ENCODE measurements at regions not wholly inside any gene's neighbourhood (a gene's known extent, or its start where the extent isn't known, plus 50 kb on each side); places are given as distances from the start of the nearest gene placed in this dataset.

- CTCF ChIA-PET (ENCODE audit: low intra/inter-chr PET ratio): no interaction called here
- Histone ChIP-seq H3K9ac (ENCODE audit: insufficient read depth in 1 of 2, low read depth in 2 of 2, low read length in 2 of 2) (no peak overlapping the region), H3K4me2 (ENCODE audit: insufficient read depth, low read length) (no peak overlapping the region), H3K27ac (ENCODE audit: extremely low read depth, low read depth, low read length) (no peak overlapping the region), H4K20me1 (replicated peaks; ENCODE audit: control insufficient read depth, insufficient read depth, low read length) (no peaks in the 10 kb centered on the region), H2AFZ (ENCODE audit: low read depth, low read length) (no peak overlapping the region), H3K9me3 (replicated peaks; ENCODE audit: control insufficient read depth, insufficient read depth, low read depth, low read length) (peaks cover 9% of the 10 kb centered on the region), H3K4me3 (no peak overlapping the region), H3K79me2 (ENCODE audit: control insufficient read depth, insufficient read depth, low read length) (no peaks in the 10 kb centered on the region), H3K27me3 (ENCODE audit: control insufficient read depth in 2 of 2, insufficient read depth in 2 of 2, low read length in 2 of 2) (no peaks in the 10 kb centered on the region), H3K4me1 (replicated peaks in 1 of 2; ENCODE audit: control insufficient read depth in 2 of 2, insufficient read depth in 2 of 2, low read length in 2 of 2) (peaks cover 22 to 30% of the 10 kb centered on the region in 2 experiments), H3K36me3 (ENCODE audit: control insufficient read depth, insufficient read depth, low read length) (no peaks in the 10 kb centered on the region), H3K9me1 (ENCODE audit: control insufficient read depth, insufficient read depth, low read length) (no peaks in the 10 kb centered on the region)
- in situ Hi-C loops (cut with MboI): no loop called here
- BruUV-seq (replicated peaks): no TSS peak
- no peak for DNase-seq (ENCODE audit: extremely low read depth in 1 of 4, low spot score in 3 of 4)
- intact Hi-C loops (cut with micrococcal nuclease): no loop called here
- no peak for ATAC-seq
- POLR2A ChIA-PET: no interaction called here
- no peak for FAIRE-seq
- WGBS (ENCODE audit: insufficient coverage, low coverage, missing lambda C conversion rate): 86% methylated on average over 6 of the region's 6 CpGs
- TF ChIP-seq POLR2A (conservative IDR thresholded peaks at IDR 0.05): no peak
- TF ChIP-seq, protein P1, sequence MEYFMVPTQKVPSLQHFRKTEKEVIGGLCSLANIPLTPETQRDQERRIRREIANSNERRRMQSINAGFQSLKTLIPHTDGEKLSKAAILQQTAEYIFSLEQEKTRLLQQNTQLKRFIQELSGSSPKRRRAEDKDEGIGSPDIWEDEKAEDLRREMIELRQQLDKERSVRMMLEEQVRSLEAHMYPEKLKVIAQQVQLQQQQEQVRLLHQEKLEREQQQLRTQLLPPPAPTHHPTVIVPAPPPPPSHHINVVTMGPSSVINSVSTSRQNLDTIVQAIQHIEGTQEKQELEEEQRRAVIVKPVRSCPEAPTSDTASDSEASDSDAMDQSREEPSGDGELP (CRISPR knock-in tag; IDR thresholded peaks at IDR 0.05; ENCODE audit: borderline replicate concordance): no peak
- no peak for TF ChIP-seq ZKSCAN1 (IDR thresholded peaks at IDR 0.05; ENCODE audit: low read depth, low read length)
- TF ChIP-seq, protein P2, sequence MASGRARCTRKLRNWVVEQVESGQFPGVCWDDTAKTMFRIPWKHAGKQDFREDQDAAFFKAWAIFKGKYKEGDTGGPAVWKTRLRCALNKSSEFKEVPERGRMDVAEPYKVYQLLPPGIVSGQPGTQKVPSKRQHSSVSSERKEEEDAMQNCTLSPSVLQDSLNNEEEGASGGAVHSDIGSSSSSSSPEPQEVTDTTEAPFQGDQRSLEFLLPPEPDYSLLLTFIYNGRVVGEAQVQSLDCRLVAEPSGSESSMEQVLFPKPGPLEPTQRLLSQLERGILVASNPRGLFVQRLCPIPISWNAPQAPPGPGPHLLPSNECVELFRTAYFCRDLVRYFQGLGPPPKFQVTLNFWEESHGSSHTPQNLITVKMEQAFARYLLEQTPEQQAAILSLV (tag; IDR thresholded peaks at IDR 0.05): no peak
- no peak for TF ChIP-seq ZBTB5 (IDR thresholded peaks at IDR 0.05)
- TF ChIP-seq PCBP1 (IDR thresholded peaks at IDR 0.05; ENCODE audit: low read depth, low read length, poor library complexity, severe bottlenecking): no peak
- no peak for TF ChIP-seq NCOR1 (IDR thresholded peaks at IDR 0.05)
- TF ChIP-seq, protein P3, sequence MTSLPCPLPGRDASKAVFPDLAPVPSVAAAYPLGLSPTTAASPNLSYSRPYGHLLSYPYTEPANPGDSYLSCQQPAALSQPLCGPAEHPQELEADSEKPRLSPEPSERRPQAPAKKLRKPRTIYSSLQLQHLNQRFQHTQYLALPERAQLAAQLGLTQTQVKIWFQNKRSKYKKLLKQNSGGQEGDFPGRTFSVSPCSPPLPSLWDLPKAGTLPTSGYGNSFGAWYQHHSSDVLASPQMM (CRISPR knock-in tag; IDR thresholded peaks at IDR 0.05): no peak
- no peak for TF ChIP-seq HNRNPH1 (optimal IDR thresholded peaks at IDR 0.05; ENCODE audit: low read depth, low read length)
Measured at GRCh38 chr2:62286089-62286785, 90.3 kb downstream of the B3GNT2 start.
